SH-SY5Y (cell line): ENCODE measurements at regions not wholly inside any gene's neighbourhood (a gene's known extent, or its start where the extent isn't known, plus 50 kb on each side); places are given as distances from the start of the nearest gene placed in this dataset.

Experiments
- GATA2 ChIP-seq: IDR thresholded peaks from 2 replicates; pipeline ENCODE4 v1.6.1; 2011; ENCODE audit warnings: mild to moderate bottlenecking, low read depth, low read length
- GATA3 ChIP-seq: IDR thresholded peaks from 2 replicates; pipeline ENCODE4 v1.6.1; 2011; ENCODE audit warnings: low read depth, mild to moderate bottlenecking, low read length, moderate library complexity

DNA sequence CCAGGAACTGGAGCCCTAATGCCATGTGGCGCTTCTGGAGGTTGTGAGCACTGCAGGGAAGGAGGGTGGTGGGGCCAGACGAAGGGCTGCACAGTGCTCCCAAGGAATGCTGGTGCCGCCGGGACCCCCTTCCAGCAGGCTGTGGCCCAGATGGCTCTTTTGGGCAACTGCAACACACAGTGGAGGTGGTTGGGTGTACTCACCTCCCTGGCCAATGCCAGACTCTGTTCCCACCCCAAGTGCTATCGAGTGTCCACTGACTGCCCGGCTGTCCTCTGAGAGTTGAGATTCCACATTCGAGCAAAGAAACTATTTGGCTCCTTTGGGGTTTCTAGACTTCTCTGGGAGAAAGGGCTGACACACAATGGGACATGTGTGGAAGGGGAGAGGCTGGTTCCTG lies 167.9 kb downstream of the RGS9 start:
- TF ChIP-seq GATA2 (no peak), GATA3 (no peak)

DNA sequence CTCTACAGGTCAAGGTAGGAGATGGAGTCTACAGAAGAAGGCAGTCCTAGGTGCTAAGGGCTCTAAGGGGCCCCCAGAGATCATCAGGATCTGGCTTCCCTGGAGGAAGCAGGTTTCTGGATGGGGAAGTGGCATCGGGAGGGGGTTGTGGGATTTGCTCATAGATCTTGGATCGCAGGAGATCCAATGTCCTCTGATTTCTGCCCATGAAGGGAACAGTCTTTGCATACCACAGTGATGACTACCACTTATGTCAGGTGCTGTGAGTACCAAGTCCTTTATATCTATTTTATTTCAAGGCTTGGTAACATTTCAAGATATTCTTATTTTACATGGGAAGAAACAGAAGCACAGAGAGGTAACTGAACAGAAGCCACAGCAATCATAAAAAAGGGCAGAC lies 164.0 kb downstream of the RGS9 start:
- no peak for TF ChIP-seq GATA2
- no peak for TF ChIP-seq GATA3

DNA sequence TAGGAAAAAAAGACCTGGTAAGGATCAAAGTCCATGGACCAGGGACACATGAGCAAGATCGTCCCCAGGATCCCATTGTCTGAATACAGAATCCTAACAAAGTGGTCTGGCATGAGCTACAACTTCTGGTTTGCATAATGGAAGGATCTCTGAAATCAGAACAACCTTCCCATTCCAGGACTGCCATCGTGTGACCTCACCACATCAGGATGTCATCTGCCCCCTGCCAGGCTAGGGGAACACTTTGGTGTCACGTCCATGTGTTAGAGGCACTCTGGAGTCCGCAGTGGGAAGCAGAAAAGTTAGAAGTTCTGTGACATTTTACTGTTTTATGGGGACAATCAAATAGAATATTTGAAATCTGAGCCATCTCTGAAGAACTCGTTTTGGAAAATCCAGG lies 160.7 kb downstream of the RGS9 start:
- TF ChIP-seq GATA2 (no peak), GATA3 (no peak)

DNA sequence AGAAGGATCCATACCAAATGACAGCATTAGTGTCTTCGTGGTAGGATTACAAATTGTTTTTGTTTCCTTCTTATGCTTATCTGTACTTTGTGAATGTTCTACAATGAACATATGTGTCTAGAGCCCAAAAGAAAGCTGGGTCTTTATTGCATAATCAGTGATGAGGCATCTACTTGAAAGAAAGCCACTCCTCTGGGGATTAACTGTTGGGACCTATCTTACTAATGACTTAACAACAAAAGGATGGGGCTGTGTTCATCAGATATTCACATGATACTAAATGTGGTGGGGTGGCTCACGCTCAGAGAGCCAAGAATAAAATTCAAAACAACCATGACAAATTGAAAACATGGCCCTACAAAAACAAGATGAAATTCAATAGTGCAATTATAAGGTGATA lies 160.2 kb downstream of the RGS9 start:
- TF ChIP-seq GATA3 (no peak), GATA2 (no peak)

DNA sequence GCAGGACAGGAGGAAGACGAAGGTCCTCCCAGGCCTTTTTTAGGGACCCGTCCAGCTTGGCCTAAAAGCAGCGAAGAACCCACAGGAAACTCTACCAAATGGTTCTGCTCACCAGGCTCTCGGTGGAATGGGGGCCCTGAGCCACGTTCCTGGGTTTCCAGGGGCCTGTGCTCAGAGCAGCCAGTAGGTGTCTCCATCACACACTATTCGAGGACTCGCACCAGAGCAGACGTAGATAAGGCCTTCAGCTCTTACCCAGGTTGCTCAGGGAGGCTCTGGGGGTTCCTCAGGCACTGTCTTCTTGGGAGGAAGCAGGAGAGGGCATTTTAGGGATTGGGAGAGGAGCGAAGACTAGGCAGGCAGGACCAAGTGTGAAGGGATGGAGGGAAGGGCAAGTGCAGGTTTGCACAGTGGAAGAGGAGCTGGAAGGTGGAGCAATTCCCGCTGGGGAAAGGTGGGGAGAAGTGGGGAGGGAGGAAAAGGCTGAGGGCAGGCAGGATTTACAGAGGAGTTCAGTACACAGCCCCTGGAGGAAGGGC lies 157.1 kb downstream of the RGS9 start:
- no peak for TF ChIP-seq GATA3
- TF ChIP-seq GATA2 = peak; percentile 65

- TF ChIP-seq GATA3 = no peak
- TF ChIP-seq GATA2 = no peak
These were observed 156.5 kb downstream of the RGS9 start for GRCh38 chr17:65293584-65294180.

DNA sequence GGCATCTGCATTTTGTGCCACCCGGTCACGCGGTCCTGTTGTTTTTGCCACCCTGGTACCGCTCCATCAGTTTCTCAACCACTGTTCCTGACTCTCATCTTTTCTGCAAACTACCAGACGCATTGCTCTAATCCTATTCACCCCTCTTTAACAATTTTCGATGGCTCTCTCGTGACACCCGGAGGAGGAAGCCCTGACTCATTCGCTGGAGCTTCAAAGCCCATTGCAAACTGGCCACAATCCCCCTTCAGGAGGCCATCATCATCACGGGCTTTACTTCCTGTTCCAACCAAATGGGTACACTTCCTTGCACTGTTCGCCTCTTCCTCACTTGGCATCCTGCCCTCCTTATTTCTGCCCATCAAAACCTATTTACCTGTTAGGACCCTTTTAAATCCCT lies 155.3 kb downstream of the RGS9 start:
- TF ChIP-seq GATA3 (no peak), GATA2 (no peak)

GRCh38 chr17:65290616-65291015 lies 153.4 kb downstream of the RGS9 start:
- TF ChIP-seq GATA2 (no peak), GATA3 (no peak)

GRCh38 chr17:65290056-65290455 lies 152.9 kb downstream of the RGS9 start:
- TF ChIP-seq GATA3 (no peak), GATA2 (no peak)

- TF ChIP-seq GATA3 = no peak
These were observed 149.9 kb downstream of the RGS9 start for GRCh38 chr17:65287040-65287439.

DNA sequence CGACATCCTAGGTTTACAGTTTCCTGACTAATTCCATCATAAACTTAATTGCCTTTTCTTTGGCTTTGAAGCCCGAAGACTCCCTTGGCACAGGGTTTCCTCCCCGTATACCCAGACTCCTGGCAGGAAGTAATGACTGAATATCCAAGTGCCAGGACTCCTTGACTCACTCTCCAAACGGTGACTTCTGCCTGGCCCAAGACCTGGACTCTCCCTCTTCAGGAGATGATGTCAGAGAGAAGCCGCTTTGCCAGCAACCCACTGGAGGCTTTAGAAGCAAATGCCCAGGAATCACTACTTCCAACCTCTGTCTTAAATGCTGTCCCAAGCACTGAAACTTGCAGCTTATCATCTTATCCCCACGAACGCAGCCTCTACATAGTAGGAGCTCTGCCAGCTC lies 146.5 kb downstream of the RGS9 start:
- TF ChIP-seq GATA2 (no peak), GATA3 (no peak)

- no peak for TF ChIP-seq GATA3
- TF ChIP-seq GATA2 = no peak
These were observed 142.3 kb downstream of the RGS9 start for GRCh38 chr17:65279456-65279855.

DNA sequence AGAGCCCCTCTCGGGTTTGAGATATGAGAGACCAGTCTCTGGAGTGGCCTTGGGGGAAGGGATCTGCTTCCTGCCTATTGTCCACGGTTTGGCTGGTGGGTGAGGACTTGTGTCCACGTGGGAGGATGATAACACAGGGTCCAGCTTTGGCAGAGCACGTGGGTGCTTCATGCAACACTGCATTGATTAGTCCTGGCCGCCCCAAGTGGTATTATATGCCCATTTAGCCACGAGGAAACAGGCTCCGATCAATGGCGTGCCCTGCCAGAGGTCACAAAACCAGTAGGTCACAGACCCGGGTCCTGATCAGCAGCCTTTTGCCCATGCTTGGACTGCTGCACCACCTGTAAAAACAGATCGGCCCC lies 141.6 kb downstream of the RGS9 start:
- TF ChIP-seq GATA3 (no peak), GATA2 (no peak)

GRCh38 chr17:65278050-65278819 lies 141.1 kb downstream of the RGS9 start:
- no peak for TF ChIP-seq GATA3
- no peak for TF ChIP-seq GATA2

DNA sequence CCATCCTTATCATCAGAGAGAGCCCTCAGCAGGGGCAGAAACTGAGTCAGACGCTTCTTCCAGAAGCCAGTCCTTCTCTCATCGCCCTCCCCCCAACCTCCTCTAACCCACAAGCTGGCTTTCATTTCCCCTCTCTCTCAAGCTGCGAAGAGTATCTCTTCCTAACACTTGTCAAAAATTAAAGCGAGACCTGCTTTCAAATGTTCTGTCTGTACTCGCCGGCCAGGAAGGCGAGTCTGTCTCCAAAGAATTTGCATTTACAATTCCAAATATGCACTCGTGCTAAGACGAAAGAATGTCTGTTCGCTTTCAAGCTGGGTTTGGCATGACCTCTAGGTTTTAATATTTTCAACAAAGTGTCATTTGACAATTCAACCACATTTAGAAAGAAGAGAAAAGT lies 140.4 kb downstream of the RGS9 start:
- TF ChIP-seq GATA2 (no peak), GATA3 (no peak)
